ENCODE measurements at regions not wholly inside any gene's neighbourhood (a gene's known extent, or its start where the extent isn't known, plus 50 kb on each side); places are given as distances from the start of the nearest gene placed in this dataset.

GRCh38 chr3:72372161-72372560 is 476.1 kb downstream of the SHQ1 start:
- DNase-seq (ENCODE audit: low read depth), result no peak

GRCh38 chr3:72371431-72371830 is 476.8 kb downstream of the SHQ1 start:
- DNase-seq (ENCODE audit: low read depth), result no peak

GRCh38 chr3:72370947-72371346 is 477.3 kb downstream of the SHQ1 start:
- DNase-seq (ENCODE audit: low read depth), result no peak

GRCh38 chr3:72369681-72370080 is 478.6 kb downstream of the SHQ1 start:
- DNase-seq (ENCODE audit: low read depth), result no peak

- no peak for DNase-seq (ENCODE audit: low read depth)
Observed at GRCh38 chr3:72368331-72368975, 479.8 kb downstream of the SHQ1 start.

- no peak for DNase-seq (ENCODE audit: low read depth)
Observed at GRCh38 chr3:72361990-72362389, 486.3 kb downstream of the SHQ1 start.

GRCh38 chr3:72359743-72360142 is 488.5 kb downstream of the SHQ1 start:
- DNase-seq (ENCODE audit: low read depth), result no peak

- DNase-seq (ENCODE audit: low read depth), result no peak
Observed at GRCh38 chr3:72355168-72355567, 493.1 kb downstream of the SHQ1 start.

GRCh38 chr3:72354486-72354885 is 493.8 kb downstream of the SHQ1 start:
- DNase-seq (ENCODE audit: low read depth), result no peak

GRCh38 chr3:72353236-72354128 is 494.8 kb downstream of the SHQ1 start:
- DNase-seq (ENCODE audit: low read depth), result no peak

- DNase-seq (ENCODE audit: low read depth), result no peak
Observed at GRCh38 chr3:72352176-72352575, 496.1 kb downstream of the SHQ1 start.

- DNase-seq (ENCODE audit: low read depth), result no peak
Observed at GRCh38 chr3:72351536-72351935, 496.7 kb downstream of the SHQ1 start.

- DNase-seq (ENCODE audit: low read depth), result no peak
Observed at GRCh38 chr3:72350761-72351505, 497.3 kb downstream of the SHQ1 start.

GRCh38 chr3:72348357-72348756 is 499.9 kb downstream of the SHQ1 start:
- DNase-seq (ENCODE audit: low read depth), result no peak

GRCh38 chr3:72347819-72348319 is 500.4 kb downstream of the SHQ1 start:
- peak; percentile 76 for DNase-seq (ENCODE audit: low read depth)

GRCh38 chr3:72346526-72346926 is 501.7 kb downstream of the SHQ1 start:
- peak; percentile 98 for DNase-seq (ENCODE audit: low read depth)

- DNase-seq (ENCODE audit: low read depth), result no peak
Observed at GRCh38 chr3:72345980-72346379, 502.3 kb downstream of the SHQ1 start.

- DNase-seq (ENCODE audit: low read depth), result peak; percentile 37
Observed at GRCh38 chr3:72345237-72345878, 502.9 kb downstream of the SHQ1 start.

GRCh38 chr3:72344647-72345046 is 503.6 kb downstream of the SHQ1 start:
- peak; percentile 9 for DNase-seq (ENCODE audit: low read depth)

- DNase-seq (ENCODE audit: low read depth), result no peak
Observed at GRCh38 chr3:72344236-72344635, 504.0 kb downstream of the SHQ1 start.

GRCh38 chr3:72343078-72343477 is 505.2 kb downstream of the SHQ1 start:
- peak; percentile 49 for DNase-seq (ENCODE audit: low read depth)

GRCh38 chr3:72342450-72342849 is 505.8 kb downstream of the SHQ1 start:
- DNase-seq (ENCODE audit: low read depth), result no peak
